ENCODE measurements at regions not wholly inside any gene's neighbourhood (a gene's known extent, or its start where the extent isn't known, plus 50 kb on each side); places are given as distances from the start of the nearest gene placed in this dataset.

DNA sequence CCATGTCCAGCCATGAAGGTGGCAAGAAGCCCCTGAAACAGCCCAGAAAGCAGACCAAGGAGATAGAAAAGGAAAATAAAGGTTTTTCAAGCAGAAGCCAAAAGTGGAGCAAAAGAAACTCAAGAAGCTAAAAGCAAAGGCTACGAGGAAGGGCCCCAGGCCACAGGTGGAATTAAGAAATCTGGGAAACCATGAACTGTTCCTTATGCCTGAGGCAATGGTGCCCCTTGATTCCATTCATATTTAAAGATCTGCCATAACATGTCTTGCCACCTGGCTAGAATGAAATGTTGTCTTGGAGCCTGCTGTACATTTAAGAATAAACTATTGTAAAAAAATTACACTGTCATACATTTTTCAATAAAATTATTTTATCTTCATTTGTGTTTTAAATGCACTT, 59.5 kb upstream of the TARS1 start:
- DNase-seq = no peak
